Adrenal gland (tissue), 9 donors: ENCODE measurements at regions not wholly inside any gene's neighbourhood (a gene's known extent, or its start where the extent isn't known, plus 50 kb on each side); places are given as distances from the start of the nearest gene placed in this dataset.

Experiments
- DNase-seq, 7 donors: peaks; one replicate each; pipeline ENCODE4 v3.0.0-alpha.2; 2019 to 2020
- H3K27ac ChIP-seq, 5 donors: fragments of 200-600 bp; sonication (generic) in 4 of 5; 1 replicate in 3 of 5; 2 replicates in 2 of 5; pipeline versions ENCODE4 v1.5.1 to v1.8.0; 2016 to 2020; ENCODE audit warnings: mild to moderate bottlenecking in 1 of 5
- H3K27me3 ChIP-seq: fragments of 200-600 bp; 2 replicates; pipeline ENCODE4 v1.8.0; 2021
- H3K36me3 ChIP-seq, 2 donors: fragments of 200-600 bp; replicated peaks in 1 of 2; 1 replicate in 1 of 2; 2 replicates in 1 of 2; pipeline versions ENCODE4 v1.5.1 to v1.8.0; 2018 to 2022
- H3K4me1 ChIP-seq, 2 donors: fragments of 200-600 bp; replicated peaks in 1 of 2; 1 replicate in 1 of 2; 2 replicates in 1 of 2; pipeline versions ENCODE4 v1.5.1 to v1.8.0; 2018 to 2021
- H3K4me3 ChIP-seq, 4 donors: fragments of 200-600 bp; sonication (generic) in 3 of 4; one replicate each; pipeline ENCODE4 v1.5.1; 2016 to 2018
- H3K9me3 ChIP-seq, 3 donors: fragments of 200-600 bp; sonication (generic) in 1 of 3; replicated peaks in 1 of 3; 1 replicate in 2 of 3; 2 replicates in 1 of 3; pipeline versions ENCODE4 v1.5.1 to v1.8.0; 2016 to 2021
- POLR2A ChIP-seq, 2 donors: fragments of 450-650 bp; IDR thresholded peaks; one replicate each; pipeline ENCODE4 v1.6.1; 2017; ENCODE audit warnings: antibody characterized with exemption in 2 of 2, mild to moderate bottlenecking in 2 of 2, moderate library complexity in 1 of 2
- WGBS, 4 donors: extraction: QIAGEN DNeasy Blood & Tissue Kit in 2 of 4; methylation state at CpG; one replicate each; pipeline versions ENCODE4 v1.1.5 to v1.1.7; 2013 to 2017; 5-methylcytosine and 5-hydroxymethylcytosine counted together
- intact Hi-C, 2 donors: fragments of 100-400 bp; cut with DNase I; formaldehyde crosslinking; loops; one replicate each; pipeline versions ENCODE4 v1.14.1 to v1.15.0; 2022 to 2023
- TF ChIP-seq, protein P1 (sequence below), 6 experiments: fragments of 450-650 bp in 4 of 6; fragments of 200-600 bp in 2 of 6; sonication (generic) in 1 of 6; IDR thresholded peaks; 1 replicate in 5 of 6; 2 replicates in 1 of 6; pipeline versions ENCODE4 v1.5.1 to v1.8.0; 2016 to 2021; ENCODE audit warnings: antibody characterized with exemption in 6 of 6, mild to moderate bottlenecking in 2 of 6, moderate library complexity in 1 of 6
- donor health status: healthy with polysubstance abuse.
- donor health status: Bipolar disorder and iron deficiency.
- donor health status: DM: yes; HTN: yes; CAD: no.
- donor health status: DM: no; HTN: no; CAD: no.
- donor health status: DM: no; HTN: no; CAD: no.

DNA sequence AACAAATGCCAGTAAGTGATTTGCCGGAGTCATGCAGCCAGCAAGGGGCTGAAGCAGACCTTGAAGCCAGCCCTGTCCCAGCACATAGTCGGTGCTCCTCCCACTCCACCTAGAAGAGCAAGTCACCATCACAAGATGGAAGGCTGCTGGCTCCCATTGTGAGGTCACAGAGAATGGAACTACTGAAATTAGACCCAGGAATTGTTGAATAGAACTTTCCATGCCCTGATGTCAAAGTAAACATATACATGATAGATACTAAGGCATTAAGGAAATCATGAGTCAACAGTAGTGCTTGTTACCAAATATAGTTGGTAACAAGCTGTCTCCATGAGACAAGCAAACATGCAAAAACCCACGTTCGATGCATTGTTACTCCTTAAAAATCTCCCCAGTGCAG, 177.1 kb upstream of the MID1 start:
- Histone ChIP-seq H3K4me3 (no peak overlapping the region), H3K36me3 (no peaks in the 10 kb centered on the region), H3K4me1 (no peaks in the 10 kb centered on the region), H3K27me3 (no peaks in the 10 kb centered on the region), H3K9me3 (no peaks in the 10 kb centered on the region), H3K27ac (no peak overlapping the region)
- DNase-seq = no peak
- TF ChIP-seq, protein P1, sequence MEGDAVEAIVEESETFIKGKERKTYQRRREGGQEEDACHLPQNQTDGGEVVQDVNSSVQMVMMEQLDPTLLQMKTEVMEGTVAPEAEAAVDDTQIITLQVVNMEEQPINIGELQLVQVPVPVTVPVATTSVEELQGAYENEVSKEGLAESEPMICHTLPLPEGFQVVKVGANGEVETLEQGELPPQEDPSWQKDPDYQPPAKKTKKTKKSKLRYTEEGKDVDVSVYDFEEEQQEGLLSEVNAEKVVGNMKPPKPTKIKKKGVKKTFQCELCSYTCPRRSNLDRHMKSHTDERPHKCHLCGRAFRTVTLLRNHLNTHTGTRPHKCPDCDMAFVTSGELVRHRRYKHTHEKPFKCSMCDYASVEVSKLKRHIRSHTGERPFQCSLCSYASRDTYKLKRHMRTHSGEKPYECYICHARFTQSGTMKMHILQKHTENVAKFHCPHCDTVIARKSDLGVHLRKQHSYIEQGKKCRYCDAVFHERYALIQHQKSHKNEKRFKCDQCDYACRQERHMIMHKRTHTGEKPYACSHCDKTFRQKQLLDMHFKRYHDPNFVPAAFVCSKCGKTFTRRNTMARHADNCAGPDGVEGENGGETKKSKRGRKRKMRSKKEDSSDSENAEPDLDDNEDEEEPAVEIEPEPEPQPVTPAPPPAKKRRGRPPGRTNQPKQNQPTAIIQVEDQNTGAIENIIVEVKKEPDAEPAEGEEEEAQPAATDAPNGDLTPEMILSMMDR (IDR thresholded peaks at IDR 0.05) = no peak
- TF ChIP-seq POLR2A (IDR thresholded peaks at IDR 0.05) = no peak
- 80 to 84% (median 83%) methylated on average over 3 to 4 of the region's 4 CpGs for WGBS, 4 donors
- intact Hi-C loops = no loop called here

GRCh38 chrX:10798041-10798440, 177.7 kb upstream of the MID1 start:
- Histone ChIP-seq H3K9me3 (no peaks in the 10 kb centered on the region), H3K36me3 (no peaks in the 10 kb centered on the region), H3K4me3 (no peak overlapping the region), H3K27me3 (no peaks in the 10 kb centered on the region), H3K27ac (no peak overlapping the region), H3K4me1 (no peaks in the 10 kb centered on the region)
- 60 to 94% (median 78%) methylated on average over 3 of the region's 3 CpGs for WGBS, 4 donors
- no peak for TF ChIP-seq POLR2A (IDR thresholded peaks at IDR 0.05)
- TF ChIP-seq, protein P1 (IDR thresholded peaks at IDR 0.05) = no peak
- intact Hi-C loops = no loop called here
- DNase-seq = no peak

DNA sequence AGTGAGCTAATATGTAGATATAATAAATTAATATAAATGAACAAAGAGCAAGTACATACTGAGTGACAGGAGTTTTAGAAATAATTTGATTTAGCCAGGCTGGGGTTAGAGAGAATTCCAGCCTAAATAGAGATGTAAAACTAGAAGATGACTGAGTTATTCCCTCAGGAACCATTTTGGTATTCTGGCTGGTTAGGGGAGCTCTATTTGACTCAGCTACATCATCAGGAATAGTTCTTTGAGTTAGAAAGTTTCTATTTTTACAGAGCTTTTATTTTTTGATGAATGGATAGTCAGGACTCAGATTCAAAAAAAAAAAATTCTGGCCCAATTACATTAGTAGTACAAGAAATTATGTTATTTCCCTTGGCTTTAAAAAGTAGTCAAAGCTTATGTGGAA, 180.4 kb upstream of the MID1 start:
- DNase-seq = no peak
- H3K27ac ChIP-seq = no peak overlapping the region

DNA sequence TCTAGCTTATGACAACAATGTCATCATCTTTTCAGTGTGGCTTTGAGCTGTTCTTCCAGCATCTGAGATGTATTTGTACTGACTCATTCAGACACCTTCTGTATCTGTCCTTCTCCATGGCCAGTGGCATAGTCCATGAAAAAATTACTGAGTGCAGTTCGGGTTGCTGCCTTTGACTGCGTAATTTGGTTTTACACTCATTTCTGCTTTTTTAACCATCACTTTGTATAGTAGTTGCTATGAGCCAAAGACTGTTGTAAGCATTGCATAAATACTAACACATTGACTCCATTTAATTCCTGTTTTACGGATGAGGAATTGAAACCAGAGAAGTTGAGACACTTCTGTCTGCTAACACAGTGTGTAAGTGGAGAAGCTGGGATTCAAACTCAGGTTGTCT, 190.7 kb upstream of the MID1 start:
- no peaks in the 10 kb centered on the region for H3K36me3 ChIP-seq
- intact Hi-C loops = no loop called here
- TF ChIP-seq POLR2A (IDR thresholded peaks at IDR 0.05) = no peak
- TF ChIP-seq, protein P1 (IDR thresholded peaks at IDR 0.05) = no peak
- H3K27me3 ChIP-seq = no peaks in the 10 kb centered on the region
- no peak overlapping the region for H3K27ac ChIP-seq
- no peaks in the 10 kb centered on the region for H3K9me3 ChIP-seq
- WGBS, 4 donors = 68 to 84% (median 75%) methylated on average over 3 of the region's 3 CpGs
- no peaks in the 10 kb centered on the region for H3K4me1 ChIP-seq
- no peak overlapping the region for H3K4me3 ChIP-seq
- DNase-seq = no peak

More for the DNA sequence above, 180.4 kb upstream of the MID1 start:
- intact Hi-C loops = no loop called here
- no peak for TF ChIP-seq POLR2A (IDR thresholded peaks at IDR 0.05)
- TF ChIP-seq, protein P1 (IDR thresholded peaks at IDR 0.05) = no peak
- H3K36me3 ChIP-seq = no peaks in the 10 kb centered on the region
- H3K4me3 ChIP-seq = no peak overlapping the region
- H3K4me1 ChIP-seq = no peaks in the 10 kb centered on the region
- H3K9me3 ChIP-seq = no peaks in the 10 kb centered on the region
- H3K27me3 ChIP-seq = no peaks in the 10 kb centered on the region
